RCC 7860 (cell line): ENCODE measurements at regions not wholly inside any gene's neighbourhood (a gene's known extent, or its start where the extent isn't known, plus 50 kb on each side); places are given as distances from the start of the nearest gene placed in this dataset.
"Not testable (repeated sequence)": the region's sequence is repeated elsewhere in the genome, so short reads cannot be mapped to it uniquely, and the experiment has no call there.

Source experiments
- DNase-seq: peaks from one replicate; pipeline ENCODE4 v3.0.0-alpha.2; 2015; ENCODE audit warnings: low spot score
- FAIRE-seq: peaks from 2 replicates; lab custom pipeline; 2012; peaks lifted over from hg19 to GRCh38; lab: Jason Lieb, UNC

DNA sequence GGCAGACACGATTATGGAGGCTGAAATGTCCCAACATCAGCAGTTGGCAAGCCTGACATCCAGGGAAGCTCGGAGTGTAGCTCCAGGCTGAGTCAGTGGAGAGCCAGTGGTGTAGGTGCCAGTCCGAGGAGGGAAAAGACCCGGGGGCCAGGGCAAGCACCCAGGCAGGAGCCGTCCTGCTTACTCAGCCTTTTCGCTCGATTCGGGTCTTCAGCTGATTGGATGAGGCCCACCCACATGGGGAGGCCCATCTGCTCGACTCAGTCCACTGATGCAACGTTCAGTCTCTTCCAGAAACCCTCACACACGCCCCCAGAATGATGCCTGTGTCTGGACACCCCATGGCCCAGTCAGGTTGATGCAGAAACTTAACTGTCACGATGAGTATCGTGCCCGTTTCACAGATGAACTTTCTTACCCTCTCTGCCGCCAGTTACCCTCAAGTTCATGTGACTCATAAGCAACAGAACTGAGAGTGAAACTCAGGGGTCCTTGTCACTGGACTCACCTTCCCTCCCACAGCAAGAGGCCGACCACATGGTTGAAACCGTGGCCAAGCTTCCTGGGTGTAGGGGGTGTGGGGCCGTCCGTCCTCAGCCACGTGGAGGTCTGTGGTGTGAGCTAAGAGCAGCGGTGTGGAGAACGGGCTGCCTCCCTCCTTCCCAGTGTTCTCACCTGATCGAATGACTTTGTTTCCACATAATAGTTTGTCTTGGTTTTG, 197.4 kb upstream of the HDAC4 start:
- FAIRE-seq (no peak), DNase-seq (no peak)

DNA sequence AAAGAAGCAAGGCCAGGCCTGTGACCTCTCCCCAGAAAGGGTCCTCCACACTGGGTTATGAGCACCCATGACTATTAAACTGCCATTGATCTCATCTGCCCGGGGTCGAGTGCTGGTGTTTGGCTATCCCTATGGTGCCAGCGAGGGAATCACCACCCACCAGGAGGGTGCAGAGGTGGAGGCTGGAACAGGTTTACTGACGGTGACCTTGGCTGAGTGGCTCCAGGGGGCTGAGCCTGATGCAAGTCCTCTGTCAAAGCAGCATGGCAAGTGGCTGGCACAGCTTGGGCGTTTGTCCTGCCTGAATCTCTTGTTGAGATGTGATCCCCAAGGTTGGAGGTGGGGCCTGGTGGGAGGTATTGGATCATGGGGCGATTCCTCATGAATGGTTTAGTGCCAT, 196.4 kb upstream of the HDAC4 start:
- FAIRE-seq (no peak), DNase-seq (no peak)

- FAIRE-seq (no peak), DNase-seq (no peak)
Measured at GRCh38 chr2:239596792-239597191, 196.0 kb upstream of the HDAC4 start.

GRCh38 chr2:239596253-239596652, 195.4 kb upstream of the HDAC4 start:
- no peak for DNase-seq
- no peak for FAIRE-seq

DNA sequence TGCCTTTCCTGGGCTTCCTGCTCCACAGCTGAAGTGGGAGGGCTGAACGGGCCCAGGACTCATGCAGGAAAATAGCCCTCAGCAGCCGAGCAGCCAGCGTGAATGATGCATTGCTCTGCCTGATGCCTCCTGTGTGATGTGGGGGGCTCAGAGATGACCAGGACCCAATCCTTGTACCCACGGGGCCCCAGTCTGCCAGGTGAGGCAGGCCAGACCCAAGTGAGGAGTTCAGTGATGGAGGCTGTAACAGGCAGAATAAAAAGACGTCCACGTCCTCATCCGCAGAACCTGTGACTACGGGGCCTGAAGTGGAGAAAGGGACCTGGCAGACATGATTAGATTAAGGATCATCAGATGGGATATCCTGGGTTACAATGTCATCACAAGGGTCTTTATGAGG, 194.9 kb upstream of the HDAC4 start:
- no peak for DNase-seq
- FAIRE-seq = no peak

DNA sequence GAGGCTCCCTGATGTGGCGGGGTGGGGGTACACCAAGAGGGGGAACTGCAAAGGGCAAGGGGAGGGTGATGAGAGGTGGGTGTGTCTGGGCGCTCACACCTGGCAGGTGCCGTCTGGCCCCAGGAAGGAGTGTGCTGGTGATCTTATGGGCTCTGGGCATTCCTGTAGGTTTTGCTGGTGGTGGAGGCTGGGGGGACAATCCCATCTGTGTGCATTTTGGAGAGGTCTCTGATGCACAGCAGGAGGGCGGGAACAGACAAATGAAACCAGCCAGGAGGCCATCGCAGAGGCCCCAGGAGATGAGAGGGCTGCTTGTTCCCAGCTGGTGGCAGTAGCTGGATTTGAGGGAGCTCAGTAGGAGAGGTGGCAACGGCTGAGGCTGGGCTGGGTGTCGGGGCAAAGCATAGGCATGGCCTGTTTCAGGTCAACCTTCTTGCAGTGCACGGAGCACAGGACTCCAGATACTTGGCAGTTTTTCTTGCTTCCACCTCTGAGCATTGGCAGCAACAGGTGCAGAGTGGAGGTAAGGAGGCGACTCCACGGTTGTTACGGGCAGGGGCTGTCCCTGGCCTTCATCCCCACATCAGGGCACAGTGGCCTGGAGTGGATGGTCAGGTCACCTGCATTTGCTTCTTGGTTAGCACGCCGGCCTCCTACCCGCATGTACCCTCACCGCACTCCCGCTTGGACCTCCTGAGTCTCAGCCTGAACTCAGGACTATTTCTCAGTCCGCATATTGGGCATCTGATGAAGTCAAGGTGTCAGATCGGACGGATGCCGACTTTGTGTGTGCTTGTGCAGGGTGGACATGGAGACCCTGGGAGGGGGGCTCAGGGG, 194.2 kb upstream of the HDAC4 start:
- no peak for DNase-seq
- no peak for FAIRE-seq

DNA sequence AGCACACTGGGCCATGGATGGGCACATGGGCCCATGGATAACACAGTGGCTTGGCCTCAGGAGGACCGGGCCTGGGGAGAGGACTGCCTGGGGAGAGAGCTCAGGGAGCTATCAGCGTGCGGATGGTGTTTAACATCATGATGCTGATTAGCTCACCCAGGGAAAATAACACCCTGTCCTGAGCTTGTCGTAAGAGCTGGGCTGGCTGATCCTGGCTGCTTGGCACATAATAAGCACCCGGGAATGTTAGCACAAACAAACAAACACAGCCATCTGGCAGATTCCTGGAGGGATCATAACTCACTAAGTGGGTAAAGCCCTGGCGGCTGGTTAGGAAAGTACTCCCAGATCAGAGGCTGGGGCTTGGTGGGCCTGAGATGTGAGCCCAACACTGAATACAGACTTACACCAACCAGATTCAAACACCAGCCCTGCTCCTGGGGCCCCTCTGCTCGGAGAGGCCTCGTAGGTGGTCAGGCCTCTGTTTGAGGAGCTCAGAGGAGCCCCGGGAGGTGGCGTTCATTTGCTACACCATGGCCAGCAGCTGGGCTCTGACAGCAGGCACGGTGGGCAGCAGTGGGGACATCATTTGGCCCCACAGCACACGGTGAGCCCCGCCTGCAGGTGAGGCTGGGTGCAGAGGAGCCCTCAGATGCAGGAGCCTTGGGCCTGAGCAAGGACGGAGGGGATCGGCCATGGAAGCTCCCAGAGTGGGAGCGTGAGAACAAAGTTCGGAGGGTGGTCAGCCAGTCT, 193.4 kb upstream of the HDAC4 start:
- FAIRE-seq (no peak), DNase-seq (no peak)

GRCh38 chr2:239593455-239593854, 192.6 kb upstream of the HDAC4 start:
- FAIRE-seq (no peak), DNase-seq (no peak)

GRCh38 chr2:239592629-239593290, 191.9 kb upstream of the HDAC4 start:
- FAIRE-seq, DNase-seq: not testable (repeated sequence)

DNA sequence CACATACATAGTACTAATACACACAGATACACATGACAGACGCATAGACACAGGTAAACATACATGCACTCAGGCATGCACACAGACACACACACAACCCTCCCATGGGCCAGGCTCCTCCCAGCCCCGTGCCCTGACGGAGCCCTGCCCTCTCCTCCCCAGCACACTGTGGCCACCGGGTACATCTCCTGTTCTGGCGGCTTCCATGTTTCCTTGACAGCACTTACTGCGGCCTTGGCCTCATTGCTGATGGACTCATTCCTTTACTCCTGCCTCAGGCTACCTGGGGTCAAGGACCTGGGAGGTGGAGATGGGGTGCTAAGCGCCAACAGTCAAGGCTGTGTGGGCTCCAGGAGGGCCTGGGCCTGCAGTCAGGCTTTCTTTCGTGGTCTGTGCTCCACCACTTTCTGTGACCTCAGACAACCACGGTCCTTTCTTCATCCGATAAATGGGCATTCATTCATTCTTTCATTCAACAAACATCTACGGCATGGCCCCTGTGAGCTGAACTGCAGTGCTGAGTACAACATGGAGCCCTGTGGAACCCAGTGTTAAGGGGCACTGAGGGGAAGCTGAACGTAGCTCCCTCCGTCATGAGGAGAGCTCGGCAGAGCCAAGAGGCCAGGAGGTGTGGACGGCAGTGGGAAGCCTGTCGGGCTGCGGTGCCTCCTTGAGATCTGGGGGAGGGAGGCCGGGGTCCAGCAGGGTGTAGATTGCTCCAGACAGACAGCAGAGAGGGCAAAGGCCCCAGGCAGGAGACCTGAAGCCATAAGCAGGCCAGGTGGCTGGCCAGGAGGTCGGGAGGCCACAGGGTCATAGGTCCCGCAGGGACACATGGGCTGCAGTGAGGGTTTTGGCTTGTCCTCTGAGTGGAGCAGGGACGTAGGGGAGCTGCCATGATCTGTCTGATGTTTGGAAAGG, 190.4 kb upstream of the HDAC4 start:
- DNase-seq (no peak), FAIRE-seq (no peak)

GRCh38 chr2:239590276-239590675, 189.5 kb upstream of the HDAC4 start:
- DNase-seq = no peak
- FAIRE-seq = no peak

- DNase-seq (no peak), FAIRE-seq (no peak)
Measured at GRCh38 chr2:239589833-239590232, 189.0 kb upstream of the HDAC4 start.

GRCh38 chr2:239589270-239589825, 188.5 kb upstream of the HDAC4 start:
- no peak for DNase-seq
- no peak for FAIRE-seq

DNA sequence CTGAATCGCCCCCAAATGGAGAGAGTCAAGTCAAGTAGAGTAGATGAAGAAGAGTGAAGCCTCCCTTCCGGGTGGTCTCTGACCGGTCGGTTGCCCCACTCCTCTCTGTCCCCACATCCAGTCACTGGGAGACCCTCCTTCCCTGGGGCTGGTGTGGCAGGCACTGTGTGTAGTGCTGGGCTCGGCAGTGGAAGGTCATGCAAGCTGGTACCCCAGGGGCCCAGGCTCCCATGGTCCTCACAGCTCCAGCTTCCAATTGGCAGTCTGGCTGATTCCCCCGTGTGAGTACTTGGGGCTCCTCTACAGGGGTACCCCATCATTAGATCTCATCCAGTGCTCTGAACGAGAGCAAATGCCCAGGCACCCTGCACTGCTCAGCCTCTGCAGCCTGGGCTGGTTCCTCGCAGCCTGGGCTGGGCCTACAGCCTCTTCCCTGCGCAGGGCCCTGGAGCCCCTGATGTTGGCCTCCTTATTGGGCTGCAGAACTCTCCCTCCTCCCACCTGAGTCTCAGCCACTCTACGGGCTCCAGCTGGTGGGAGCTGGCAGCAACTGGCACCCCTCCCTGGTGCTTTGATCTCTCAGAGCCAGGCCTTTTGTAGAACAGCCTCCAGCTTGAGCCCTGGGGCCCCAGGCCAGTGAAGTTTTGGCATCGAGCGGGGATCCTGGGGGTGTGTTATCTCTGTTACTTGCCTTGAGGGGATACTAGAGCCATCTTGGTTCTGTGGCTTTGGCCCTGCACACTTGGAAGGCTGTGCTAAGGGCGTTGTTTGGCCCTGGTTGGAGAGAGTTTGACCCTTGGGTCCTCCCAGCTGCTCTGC, 187.8 kb upstream of the HDAC4 start:
- FAIRE-seq (no peak), DNase-seq (no peak)

GRCh38 chr2:239587841-239588240, 187.0 kb upstream of the HDAC4 start:
- no peak for FAIRE-seq
- DNase-seq = no peak

DNA sequence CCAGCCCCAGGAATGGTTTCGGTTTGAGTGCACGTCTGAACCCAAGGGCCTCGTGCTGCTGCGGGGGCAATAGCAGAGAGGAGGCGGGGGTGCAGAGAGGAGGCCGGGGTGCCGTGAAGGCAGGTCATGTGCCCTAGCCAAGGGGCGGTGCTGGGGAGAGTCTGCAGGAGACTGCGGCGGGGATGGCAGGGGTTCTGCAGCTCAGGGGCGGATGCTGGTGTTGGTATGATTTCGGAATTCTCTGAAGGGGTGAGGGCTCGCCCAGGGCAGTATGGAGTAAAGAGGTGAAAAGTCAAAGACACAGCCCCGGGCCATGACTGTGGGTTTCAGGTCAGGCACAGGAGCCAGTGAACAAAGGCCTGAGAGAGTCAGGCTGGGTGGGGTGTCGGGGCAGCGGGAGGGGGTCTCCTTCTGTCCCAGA, 186.5 kb upstream of the HDAC4 start:
- DNase-seq = no peak
- FAIRE-seq = no peak

DNA sequence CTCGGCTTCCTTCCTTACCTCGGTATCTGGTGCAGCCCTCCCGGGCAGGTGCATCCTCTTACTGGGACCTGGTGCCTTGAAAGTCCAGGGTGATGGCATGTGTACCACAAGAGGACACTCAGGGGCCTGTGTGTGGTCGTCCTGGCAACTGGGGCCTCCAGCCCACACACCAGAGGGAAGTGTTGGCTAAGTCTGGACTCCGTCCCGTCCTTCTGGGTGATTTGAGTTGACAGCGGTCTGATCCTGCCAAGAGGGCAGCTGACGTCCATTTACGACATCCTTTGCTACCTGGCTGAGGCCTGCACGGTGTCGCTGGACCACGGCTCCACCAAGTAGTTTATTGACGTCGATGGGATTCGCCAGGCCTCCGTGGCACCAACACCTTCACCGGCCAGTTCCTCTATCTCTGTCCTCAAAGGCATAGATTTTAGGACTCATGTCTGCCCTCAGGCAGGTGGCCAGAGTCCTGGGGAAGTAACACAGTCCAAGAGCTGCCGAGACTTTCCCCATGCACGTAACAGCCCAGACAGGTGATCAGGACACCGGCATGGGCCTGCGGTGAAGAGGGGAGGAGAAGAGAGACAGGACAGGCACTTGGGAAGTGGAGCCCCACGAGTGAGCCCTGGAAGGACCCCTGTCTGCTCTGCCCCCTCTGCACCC, 186.0 kb upstream of the HDAC4 start:
- FAIRE-seq (no peak), DNase-seq (no peak)

DNA sequence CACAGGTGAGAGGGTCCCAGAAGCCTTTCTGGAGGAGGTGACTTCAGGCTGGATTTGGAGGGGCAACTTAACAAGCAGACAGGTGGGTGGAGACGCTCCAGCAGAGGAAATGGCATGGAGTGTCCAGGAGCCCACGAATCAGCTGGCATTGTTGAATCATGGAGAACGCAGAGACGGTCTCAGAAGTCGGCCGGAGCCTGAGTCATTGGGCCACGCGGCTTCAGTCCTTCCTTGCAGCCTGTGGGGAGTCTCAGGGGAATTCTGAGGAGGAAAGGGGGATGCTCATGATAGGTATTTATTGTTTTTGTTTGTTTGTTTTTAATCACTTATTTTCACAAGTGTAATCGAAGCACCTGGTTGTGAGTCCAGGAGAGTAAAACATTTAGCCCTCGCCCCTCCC, 184.6 kb upstream of the HDAC4 start:
- FAIRE-seq (no peak), DNase-seq (no peak)
